ENCODE measurements at regions not wholly inside any gene's neighbourhood (a gene's known extent, or its start where the extent isn't known, plus 50 kb on each side); places are given as distances from the start of the nearest gene placed in this dataset.

- no peak overlapping the region for H3K27ac ChIP-seq (ENCODE audit: low read length)
- H3K27me3 ChIP-seq (ENCODE audit: low read depth, low read length) = no peaks in the 10 kb centered on the region
- no peak for TF ChIP-seq EZH2phosphoT487 (IDR thresholded peaks at IDR 0.05; ENCODE audit: low read depth)
- TF ChIP-seq CTCF (IDR thresholded peaks at IDR 0.05; ENCODE audit: low read depth, low read length) = no peak
- no peaks in the 10 kb centered on the region for H4K20me1 ChIP-seq (ENCODE audit: insufficient read depth, low read length)
- H2AFZ ChIP-seq (ENCODE audit: low read depth, low read length) = no peak overlapping the region
- H3K36me3 ChIP-seq (replicated peaks; ENCODE audit: low read depth, low read length) = no peaks in the 10 kb centered on the region
- H3K79me2 ChIP-seq (ENCODE audit: low read length) = no peaks in the 10 kb centered on the region
- no peaks in the 10 kb centered on the region for H3K4me1 ChIP-seq (ENCODE audit: low read length)
- H3K4me2 ChIP-seq (ENCODE audit: low read length) = no peak overlapping the region
- no peak overlapping the region for H3K9ac ChIP-seq (ENCODE audit: low read length)
- no peaks in the 10 kb centered on the region; the same call in 1 of the 2 replicates for H3K9me3 ChIP-seq (ENCODE audit: insufficient read depth, low read length)
- no peak overlapping the region for H3K4me3 ChIP-seq (ENCODE audit: low read length)
Observed at GRCh38 chr13:105597573-105597972, 937.9 kb downstream of the EFNB2 start.

GRCh38 chr13:105595471-105595870 is 940.0 kb downstream of the EFNB2 start:
- Histone ChIP-seq H3K27me3 (ENCODE audit: low read depth, low read length) (no peaks in the 10 kb centered on the region), H3K4me2 (ENCODE audit: low read length) (no peak overlapping the region), H3K9ac (ENCODE audit: low read length) (no peak overlapping the region), H3K9me3 (ENCODE audit: insufficient read depth, low read length) (no peaks in the 10 kb centered on the region; the same call in 1 of the 2 replicates), H3K4me3 (ENCODE audit: low read length) (no peak overlapping the region), H2AFZ (ENCODE audit: low read depth, low read length) (no peak overlapping the region), H3K27ac (ENCODE audit: low read length) (no peak overlapping the region), H4K20me1 (ENCODE audit: insufficient read depth, low read length) (no peaks in the 10 kb centered on the region), H3K36me3 (replicated peaks; ENCODE audit: low read depth, low read length) (no peaks in the 10 kb centered on the region), H3K4me1 (ENCODE audit: low read length) (no peaks in the 10 kb centered on the region), H3K79me2 (ENCODE audit: low read length) (no peaks in the 10 kb centered on the region)
- no peak for TF ChIP-seq EZH2phosphoT487 (IDR thresholded peaks at IDR 0.05; ENCODE audit: low read depth)
- no peak for TF ChIP-seq CTCF (IDR thresholded peaks at IDR 0.05; ENCODE audit: low read depth, low read length)

- Histone ChIP-seq H3K27ac (ENCODE audit: low read length) (no peak overlapping the region), H3K79me2 (ENCODE audit: low read length) (no peaks in the 10 kb centered on the region), H3K27me3 (ENCODE audit: low read depth, low read length) (no peaks in the 10 kb centered on the region), H3K4me1 (ENCODE audit: low read length) (no peaks in the 10 kb centered on the region), H4K20me1 (ENCODE audit: insufficient read depth, low read length) (no peaks in the 10 kb centered on the region), H3K4me2 (ENCODE audit: low read length) (no peak overlapping the region), H3K36me3 (replicated peaks; ENCODE audit: low read depth, low read length) (no peaks in the 10 kb centered on the region), H2AFZ (ENCODE audit: low read depth, low read length) (no peak overlapping the region), H3K4me3 (ENCODE audit: low read length) (no peak overlapping the region), H3K9me3 (ENCODE audit: insufficient read depth, low read length) (no peaks in the 10 kb centered on the region), H3K9ac (ENCODE audit: low read length) (no peak overlapping the region)
- TF ChIP-seq EZH2phosphoT487 (IDR thresholded peaks at IDR 0.05; ENCODE audit: low read depth) = no peak
- no peak for TF ChIP-seq CTCF (IDR thresholded peaks at IDR 0.05; ENCODE audit: low read depth, low read length)
Observed at GRCh38 chr13:105591277-105591676, 944.2 kb downstream of the EFNB2 start.

GRCh38 chr13:105587786-105588185 is 947.7 kb downstream of the EFNB2 start:
- no peaks in the 10 kb centered on the region for H3K9me3 ChIP-seq (ENCODE audit: insufficient read depth, low read length)
- no peak for TF ChIP-seq CTCF (IDR thresholded peaks at IDR 0.05; ENCODE audit: low read depth, low read length)
- TF ChIP-seq EZH2phosphoT487 (IDR thresholded peaks at IDR 0.05; ENCODE audit: low read depth) = no peak
- H3K27me3 ChIP-seq (ENCODE audit: low read depth, low read length) = no peaks in the 10 kb centered on the region
- H3K4me2 ChIP-seq (ENCODE audit: low read length) = no peak overlapping the region
- H4K20me1 ChIP-seq (ENCODE audit: insufficient read depth, low read length) = no peaks in the 10 kb centered on the region
- no peaks in the 10 kb centered on the region for H3K4me1 ChIP-seq (ENCODE audit: low read length)
- H2AFZ ChIP-seq (ENCODE audit: low read depth, low read length) = no peak overlapping the region
- no peak overlapping the region for H3K4me3 ChIP-seq (ENCODE audit: low read length)
- no peak overlapping the region for H3K9ac ChIP-seq (ENCODE audit: low read length)
- H3K79me2 ChIP-seq (ENCODE audit: low read length) = no peaks in the 10 kb centered on the region
- H3K36me3 ChIP-seq (replicated peaks; ENCODE audit: low read depth, low read length) = no peaks in the 10 kb centered on the region
- no peak overlapping the region for H3K27ac ChIP-seq (ENCODE audit: low read length)

Measured in OCI-LY3 (cell line).